Naive B cell (primary cell): ENCODE measurements at regions not wholly inside any gene's neighbourhood (a gene's known extent, or its start where the extent isn't known, plus 50 kb on each side); places are given as distances from the start of the nearest gene placed in this dataset.

ENCODE experiments used
- ATAC-seq, 2 donors: fragments of 150-1000 bp; cut with Tn5 transposase; 2 replicates each; pipeline ENCODE4 v1.10.0; 2021; ENCODE audit warnings: low read depth in 2 of 2, mild to moderate bottlenecking in 2 of 2, moderate library complexity in 2 of 2
- DNase-seq: peaks from one replicate; pipeline ENCODE4 v3.0.0; 2022
- H3K27ac Mint-ChIP-seq, 6 donors: one replicate each; pipeline ENCODE4 v1.8.0; 2020 to 2022; ENCODE audit warnings: mild to moderate bottlenecking in 6 of 6, mixed read lengths in 6 of 6, moderate library complexity in 5 of 6, inconsistent platforms in 2 of 6
- H3K27me3 Mint-ChIP-seq, 3 donors: one replicate each; pipeline ENCODE4 v1.8.0; 2021 to 2022; ENCODE audit warnings: mixed read lengths in 3 of 3, mild to moderate bottlenecking in 1 of 3
- H3K36me3 Mint-ChIP-seq, 2 donors: one replicate each; pipeline ENCODE4 v1.8.0; 2020 to 2022; ENCODE audit warnings: mixed read lengths in 2 of 2, inconsistent platforms in 1 of 2, mild to moderate bottlenecking in 1 of 2
- H3K4me1 Mint-ChIP-seq, 3 donors: one replicate each; pipeline ENCODE4 v1.8.0; 2020 to 2022; ENCODE audit warnings: mixed read lengths in 3 of 3, inconsistent platforms in 1 of 3, mild to moderate bottlenecking in 1 of 3, moderate library complexity in 1 of 3
- H3K4me3 Mint-ChIP-seq, 8 donors: one replicate each; pipeline ENCODE4 v1.8.0; 2020 to 2022; ENCODE audit warnings: mild to moderate bottlenecking in 8 of 8, mixed read lengths in 8 of 8, moderate library complexity in 8 of 8, inconsistent platforms in 2 of 8
- H3K9me3 Mint-ChIP-seq, 7 donors: one replicate each; pipeline ENCODE4 v1.8.0; 2020 to 2022; ENCODE audit warnings: mixed read lengths in 7 of 7, mild to moderate bottlenecking in 5 of 7, inconsistent platforms in 2 of 7, moderate library complexity in 1 of 7

DNA sequence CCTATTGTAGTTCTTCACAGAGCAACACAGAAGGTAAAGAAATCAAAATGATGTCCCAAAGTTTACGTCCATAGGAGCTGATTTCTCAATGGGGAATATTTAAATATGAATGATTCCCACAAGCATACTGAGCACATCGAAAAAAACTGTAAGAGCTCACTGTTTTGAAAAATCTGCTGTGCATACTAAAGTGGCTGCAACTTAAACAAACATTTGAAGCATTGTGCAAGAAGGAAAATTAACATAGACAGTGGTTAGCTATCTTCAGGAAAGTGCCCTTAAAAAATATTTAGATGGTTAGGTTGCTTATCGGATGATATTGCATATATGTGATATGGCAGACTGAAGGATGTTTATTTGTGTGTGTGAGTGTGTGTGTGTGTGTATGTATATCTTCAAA lies 747.6 kb downstream of the RFPL4B start:
- Mint-ChIP-seq H3K27ac (no peak overlapping the region), H3K4me1 (no peaks in the 10 kb centered on the region), H3K4me3 (no peak overlapping the region), H3K27me3 (no peaks in the 10 kb centered on the region), H3K9me3 (peaks cover 0 to 3% (median 2%) of the 10 kb centered on the region in 7 donors), H3K36me3 (no peaks in the 10 kb centered on the region)
- ATAC-seq (no peak), DNase-seq (no peak)

DNA sequence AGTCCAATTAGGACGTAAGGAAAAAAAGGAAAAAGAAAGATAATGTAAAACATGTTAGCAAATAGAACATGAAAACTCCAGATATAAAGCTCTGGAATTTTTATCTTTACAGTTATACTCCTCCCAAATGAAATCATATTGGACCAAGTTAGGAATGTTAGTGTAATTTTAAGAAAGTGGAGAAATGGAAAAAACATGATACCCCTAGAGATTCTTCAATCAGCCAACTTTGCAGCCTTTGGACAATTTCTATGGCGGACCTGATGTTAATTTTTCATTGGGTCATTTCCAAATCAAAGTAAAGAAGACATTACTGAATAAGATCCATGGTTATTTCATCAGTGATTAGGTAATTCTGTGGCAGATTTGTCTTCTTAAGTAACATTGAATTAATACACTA lies 748.7 kb downstream of the RFPL4B start:
- no peaks in the 10 kb centered on the region for H3K36me3 Mint-ChIP-seq
- no peaks in the 10 kb centered on the region for H3K27me3 Mint-ChIP-seq
- no peak overlapping the region for H3K27ac Mint-ChIP-seq
- DNase-seq: no peak
- H3K4me1 Mint-ChIP-seq: no peaks in the 10 kb centered on the region
- peaks cover 0 to 3% (median 2%) of the 10 kb centered on the region in 7 donors for H3K9me3 Mint-ChIP-seq
- no peak overlapping the region for H3K4me3 Mint-ChIP-seq
- ATAC-seq: no peak

DNA sequence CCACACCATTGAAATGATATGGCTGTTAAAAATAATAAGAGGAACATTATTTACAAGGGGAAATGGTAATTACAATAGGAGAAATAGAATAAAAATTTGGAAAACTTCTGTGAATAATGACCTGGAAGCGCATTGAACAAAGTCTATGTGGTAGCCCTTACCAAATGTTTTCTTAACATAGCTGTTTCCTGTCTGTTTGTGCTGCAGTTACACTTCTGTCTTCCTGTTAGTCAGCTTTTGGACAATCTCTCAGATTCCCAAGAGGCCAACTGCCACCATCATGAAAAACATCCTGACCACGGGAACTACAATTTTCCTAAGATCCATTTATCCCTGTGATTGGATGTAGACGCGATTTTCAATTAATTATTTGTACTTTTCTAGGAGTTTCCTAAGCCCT lies 754.4 kb upstream of the MARCKS start:
- Mint-ChIP-seq H3K27me3 (no peaks in the 10 kb centered on the region), H3K9me3 (peaks cover 0 to 3% (median 0%) of the 10 kb centered on the region in 7 donors), H3K4me3 (no peak overlapping the region), H3K4me1 (no peaks in the 10 kb centered on the region), H3K27ac (no peak overlapping the region), H3K36me3 (no peaks in the 10 kb centered on the region)
- DNase-seq: no peak
- no peak for ATAC-seq

DNA sequence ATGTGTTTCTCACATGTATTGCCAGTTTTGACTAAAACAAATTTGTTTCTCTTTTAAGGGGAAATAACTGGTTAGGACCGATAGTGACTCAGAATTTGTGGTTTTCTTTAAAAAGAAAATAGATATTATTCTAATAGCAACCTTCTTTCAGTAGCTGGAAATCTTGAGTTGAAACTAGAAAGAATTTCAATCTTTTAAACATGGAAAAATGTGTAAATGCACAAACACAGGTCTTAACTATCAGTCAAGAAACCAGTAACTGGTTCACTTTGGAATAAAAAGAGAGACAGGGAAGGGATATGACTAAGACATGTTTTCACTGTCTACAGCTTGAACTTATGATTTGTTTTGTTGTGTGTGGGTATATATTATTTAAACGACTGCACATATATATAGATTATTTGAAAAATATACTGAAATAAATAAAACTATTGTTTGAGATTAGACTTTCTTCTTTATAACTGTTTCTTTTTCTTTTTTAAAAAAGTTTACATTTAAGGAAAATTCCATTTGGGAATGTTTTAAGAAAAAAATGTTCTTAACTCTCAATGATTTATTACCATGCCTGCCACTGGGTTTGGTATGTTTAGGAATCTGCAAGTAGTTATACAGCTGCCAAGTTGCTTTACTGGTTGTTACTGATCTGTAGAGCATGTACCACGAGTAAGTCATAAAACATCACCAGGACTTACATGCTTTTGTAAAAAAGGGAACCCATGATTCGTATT lies 753.3 kb upstream of the MARCKS start:
- no peak overlapping the region for H3K4me3 Mint-ChIP-seq
- ATAC-seq (no peak), DNase-seq (no peak)
- H3K4me1 Mint-ChIP-seq: no peaks in the 10 kb centered on the region
- no peaks in the 10 kb centered on the region for H3K36me3 Mint-ChIP-seq
- peaks cover 0 to 9% (median 0%) of the 10 kb centered on the region in 7 donors for H3K9me3 Mint-ChIP-seq
- H3K27me3 Mint-ChIP-seq: no peaks in the 10 kb centered on the region
- no peak overlapping the region for H3K27ac Mint-ChIP-seq

DNA sequence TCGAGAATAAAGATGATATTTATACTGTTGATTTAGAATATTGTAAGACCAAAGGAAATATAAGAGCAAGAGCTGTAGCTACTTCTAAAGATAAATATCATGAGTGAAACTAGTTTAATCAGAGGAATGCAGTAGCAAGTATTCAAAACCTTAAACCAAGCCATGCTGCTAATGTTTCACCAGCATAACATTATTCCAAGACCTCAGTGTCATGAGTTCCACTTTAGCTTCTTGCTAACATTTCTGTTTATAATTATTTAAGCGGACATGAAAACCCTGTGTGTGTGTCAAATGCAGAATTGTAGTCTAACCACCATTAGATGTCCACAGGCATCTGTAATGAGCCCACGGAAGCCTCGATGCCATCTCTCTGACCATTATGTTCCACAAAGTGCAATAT lies 752.6 kb upstream of the MARCKS start:
- Mint-ChIP-seq H3K27ac (no peak overlapping the region), H3K4me3 (no peak overlapping the region), H3K27me3 (no peaks in the 10 kb centered on the region), H3K9me3 (peaks cover 0 to 14% (median 0%) of the 10 kb centered on the region in 7 donors), H3K4me1 (no peaks in the 10 kb centered on the region), H3K36me3 (no peaks in the 10 kb centered on the region)
- ATAC-seq (no peak), DNase-seq (no peak)

DNA sequence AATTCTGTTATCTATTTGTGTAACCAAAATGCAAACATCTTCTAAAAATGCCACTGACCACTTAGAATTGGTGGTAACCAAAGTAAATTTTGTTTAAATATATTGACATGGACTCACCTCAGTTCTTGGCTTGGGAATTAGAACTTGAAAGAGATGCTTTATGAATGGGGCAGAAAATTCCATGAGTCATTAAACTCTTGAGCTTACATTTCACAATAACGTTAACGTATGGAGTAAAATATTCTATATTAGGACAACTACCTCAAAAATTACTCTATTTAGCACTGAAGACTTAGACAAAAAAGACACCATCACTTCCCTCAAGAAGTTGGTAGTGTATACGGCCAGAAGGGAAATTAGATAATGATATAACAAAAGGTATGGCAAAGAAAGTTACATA lies 752.2 kb upstream of the MARCKS start:
- no peak for DNase-seq
- no peak overlapping the region for H3K27ac Mint-ChIP-seq
- no peaks in the 10 kb centered on the region for H3K27me3 Mint-ChIP-seq
- H3K36me3 Mint-ChIP-seq: no peaks in the 10 kb centered on the region
- ATAC-seq: no peak
- H3K9me3 Mint-ChIP-seq: peaks cover 0 to 14% (median 0%) of the 10 kb centered on the region in 7 donors
- H3K4me3 Mint-ChIP-seq: no peak overlapping the region
- no peaks in the 10 kb centered on the region for H3K4me1 Mint-ChIP-seq

DNA sequence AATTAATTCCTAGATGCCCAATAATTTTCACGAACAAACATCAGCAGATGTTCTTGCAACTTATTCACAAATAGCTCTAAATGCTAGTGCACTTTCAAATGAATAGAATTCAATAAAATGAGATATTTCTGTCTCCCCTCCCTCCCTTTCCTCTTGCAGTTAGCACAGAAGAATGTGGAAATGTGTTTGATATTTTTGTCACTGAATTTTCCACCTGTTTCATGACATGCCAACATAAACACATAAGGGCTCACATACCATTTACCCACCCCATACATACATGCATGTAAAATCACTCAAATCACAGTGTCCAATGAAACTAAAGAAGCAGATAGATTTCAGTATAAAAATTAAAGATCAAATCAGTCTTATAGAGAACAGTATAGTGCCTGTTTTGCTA lies 746.9 kb upstream of the MARCKS start:
- no peaks in the 10 kb centered on the region for H3K36me3 Mint-ChIP-seq
- no peaks in the 10 kb centered on the region for H3K4me1 Mint-ChIP-seq
- H3K27ac Mint-ChIP-seq: no peak overlapping the region
- ATAC-seq (no peak), DNase-seq (no peak)
- peaks cover 0 to 5% (median 0%) of the 10 kb centered on the region in 3 donors for H3K27me3 Mint-ChIP-seq
- no peak overlapping the region for H3K4me3 Mint-ChIP-seq
- H3K9me3 Mint-ChIP-seq: peaks cover 0 to 14% (median 0%) of the 10 kb centered on the region in 7 donors

DNA sequence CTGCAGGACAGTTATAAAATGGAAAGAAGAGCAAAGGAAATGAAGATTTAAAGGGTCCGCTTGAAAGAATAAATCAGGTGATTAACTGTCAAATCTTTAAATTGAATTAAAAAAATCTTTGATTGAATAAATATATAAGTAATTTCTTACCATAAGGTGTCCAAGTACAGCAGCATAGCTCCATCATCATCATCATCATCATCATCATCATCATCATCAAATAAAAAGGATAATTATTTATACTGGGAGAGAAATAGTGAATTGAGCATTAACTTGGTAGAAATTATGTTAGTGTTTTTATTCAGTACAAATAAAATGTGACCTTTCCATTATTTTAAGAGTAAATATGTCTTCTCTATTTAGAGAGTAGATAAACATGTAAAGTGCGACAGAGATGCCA lies 745.6 kb upstream of the MARCKS start:
- Mint-ChIP-seq H3K4me3 (no peak overlapping the region), H3K27me3 (peaks cover 0 to 5% (median 0%) of the 10 kb centered on the region in 3 donors)

DNA sequence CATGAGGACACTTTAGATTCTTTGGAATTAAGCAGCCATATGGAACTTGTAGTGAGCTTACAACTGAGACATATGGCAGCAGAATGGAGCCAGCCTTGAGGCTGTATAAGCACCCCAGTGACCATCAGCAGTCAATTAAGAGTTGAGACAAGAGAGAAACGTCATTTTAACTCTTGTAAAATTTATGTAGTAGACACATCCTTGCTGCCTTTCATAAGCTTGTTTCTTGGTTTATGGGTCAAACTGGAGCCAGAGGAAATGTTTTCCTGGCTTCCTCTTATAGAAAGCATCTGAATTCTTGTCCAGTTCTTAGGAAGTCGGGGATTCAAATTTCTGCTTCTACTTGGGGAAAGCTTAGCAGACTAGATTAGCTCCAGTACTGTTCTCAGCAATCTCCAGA lies 745.1 kb upstream of the MARCKS start:
- Mint-ChIP-seq H3K4me1 (no peaks in the 10 kb centered on the region), H3K36me3 (no peaks in the 10 kb centered on the region), H3K27me3 (peaks cover 0 to 5% (median 0%) of the 10 kb centered on the region in 3 donors), H3K27ac (no peak overlapping the region), H3K4me3 (no peak overlapping the region), H3K9me3 (peaks cover 0 to 19% (median 2%) of the 10 kb centered on the region in 7 donors)
- ATAC-seq (no peak), DNase-seq (no peak)

More for the DNA sequence above, 745.6 kb upstream of the MARCKS start:
- ATAC-seq (no peak), DNase-seq (no peak)
- Mint-ChIP-seq H3K9me3 (peaks cover 0 to 19% (median 0%) of the 10 kb centered on the region in 7 donors), H3K36me3 (no peaks in the 10 kb centered on the region), H3K27ac (no peak overlapping the region), H3K4me1 (no peaks in the 10 kb centered on the region)

DNA sequence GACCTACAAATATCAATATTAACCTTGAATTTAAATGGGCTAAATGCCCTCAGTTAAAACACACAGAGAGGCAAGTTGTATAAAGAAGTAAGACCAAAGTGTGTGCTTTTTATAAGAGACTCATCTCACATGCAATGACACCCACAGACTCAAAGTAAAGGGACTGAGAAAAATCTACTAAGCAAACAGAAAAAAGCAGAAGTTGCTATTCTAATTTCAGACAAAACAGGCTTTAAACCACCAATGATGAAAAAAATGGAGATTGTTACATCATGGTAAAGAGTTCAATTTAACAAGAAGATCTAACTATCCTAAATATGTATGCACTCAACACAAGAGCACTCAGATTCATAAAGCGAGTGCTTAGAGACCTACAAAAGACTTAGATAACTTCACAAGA lies 741.9 kb upstream of the MARCKS start:
- no peak for DNase-seq
- H3K4me1 Mint-ChIP-seq: no peaks in the 10 kb centered on the region
- H3K36me3 Mint-ChIP-seq: no peaks in the 10 kb centered on the region
- ATAC-seq: no peak
- H3K27ac Mint-ChIP-seq: no peak overlapping the region
- peaks cover 0 to 5% (median 3%) of the 10 kb centered on the region in 7 donors for H3K9me3 Mint-ChIP-seq
- H3K4me3 Mint-ChIP-seq: no peak overlapping the region
- H3K27me3 Mint-ChIP-seq: peaks cover 0 to 5% (median 3%) of the 10 kb centered on the region in 3 donors

DNA sequence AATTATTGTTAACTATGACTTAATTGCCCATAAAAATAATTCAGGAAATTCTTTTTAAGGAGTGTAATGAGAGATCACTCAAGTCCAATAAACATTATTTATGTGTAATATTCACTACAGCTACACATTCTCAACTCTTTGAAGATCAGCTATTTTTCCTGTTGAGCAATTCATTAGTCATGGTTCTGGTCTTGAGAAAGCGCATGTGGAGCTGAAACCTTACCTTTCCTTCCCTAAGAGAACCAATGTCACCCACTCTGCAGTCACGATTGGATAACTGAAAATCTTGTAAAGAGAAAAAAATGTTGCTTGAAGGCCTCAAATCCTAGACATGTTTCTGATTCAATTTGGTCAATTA lies 736.9 kb upstream of the MARCKS start:
- no peaks in the 10 kb centered on the region for H3K36me3 Mint-ChIP-seq
- no peak overlapping the region for H3K4me3 Mint-ChIP-seq
- no peaks in the 10 kb centered on the region for H3K4me1 Mint-ChIP-seq
- H3K27ac Mint-ChIP-seq: no peak overlapping the region
- peaks cover 0 to 3% (median 0%) of the 10 kb centered on the region in 3 donors for H3K27me3 Mint-ChIP-seq
- no peak for DNase-seq
- peaks cover 0 to 5% (median 3%) of the 10 kb centered on the region in 7 donors for H3K9me3 Mint-ChIP-seq
- ATAC-seq: no peak

DNA sequence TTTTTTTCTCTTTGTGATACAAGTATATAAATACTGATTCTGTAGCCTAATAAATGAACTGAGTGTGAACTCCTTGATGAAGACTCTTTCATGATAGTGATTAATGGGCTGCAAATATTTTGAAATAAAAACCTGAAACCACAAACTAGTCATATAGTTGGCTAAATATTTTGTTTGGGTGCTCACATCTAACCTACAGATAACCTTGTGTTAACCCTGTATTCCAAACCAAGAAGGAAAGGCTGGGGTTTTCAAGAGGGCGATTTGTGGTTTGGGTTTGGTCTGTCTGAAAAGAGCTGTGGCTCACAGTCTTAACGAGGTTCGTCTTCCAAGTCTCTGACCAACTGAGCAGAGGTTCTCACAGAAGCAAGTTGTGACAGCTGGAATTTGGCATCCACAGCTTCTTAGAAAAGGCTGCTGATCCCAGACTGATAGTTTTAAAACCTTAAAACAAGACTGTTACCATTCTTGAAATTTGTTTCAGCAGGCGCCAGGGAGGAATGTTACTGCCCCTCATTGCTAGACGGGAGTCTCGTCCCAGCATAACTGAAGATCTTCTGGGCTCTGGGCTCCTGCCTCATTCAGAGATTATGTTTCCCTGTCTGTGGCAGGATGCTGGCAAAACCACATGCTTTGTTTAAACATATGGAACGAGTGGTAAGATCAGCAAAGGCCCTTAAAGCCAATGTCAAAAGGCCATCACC lies 736.4 kb upstream of the MARCKS start:
- Mint-ChIP-seq H3K27me3 (peaks cover 0 to 3% (median 0%) of the 10 kb centered on the region in 3 donors), H3K27ac (no peak overlapping the region), H3K4me3 (no peak overlapping the region), H3K36me3 (no peaks in the 10 kb centered on the region), H3K9me3 (peaks cover 0 to 5% (median 3%) of the 10 kb centered on the region in 7 donors), H3K4me1 (no peaks in the 10 kb centered on the region)
- ATAC-seq: no peak
- no peak for DNase-seq

DNA sequence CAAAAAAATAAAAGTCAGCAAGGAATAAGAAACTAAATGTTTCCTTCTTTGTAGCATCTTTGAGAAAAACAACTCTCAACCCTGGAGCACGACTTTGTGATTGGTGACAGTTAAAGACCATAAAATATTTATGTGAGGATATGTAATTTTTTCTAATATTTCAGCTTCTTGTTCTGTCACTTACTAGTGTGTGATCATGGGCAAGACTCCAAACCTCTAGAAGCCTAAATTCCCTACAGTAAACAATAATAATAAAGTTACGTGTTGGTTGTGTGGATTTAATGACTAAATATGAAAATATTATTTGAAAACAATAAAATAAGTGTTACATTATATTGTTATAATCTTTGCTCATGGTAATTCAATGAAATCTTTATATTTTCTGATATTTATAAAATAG lies 735.6 kb upstream of the MARCKS start:
- no peaks in the 10 kb centered on the region for H3K4me1 Mint-ChIP-seq
- peaks cover 0 to 3% (median 0%) of the 10 kb centered on the region in 3 donors for H3K27me3 Mint-ChIP-seq
- no peak overlapping the region for H3K27ac Mint-ChIP-seq
- H3K36me3 Mint-ChIP-seq: no peaks in the 10 kb centered on the region
- ATAC-seq (no peak), DNase-seq (no peak)
- peaks cover 0 to 5% (median 2%) of the 10 kb centered on the region in 7 donors for H3K9me3 Mint-ChIP-seq
- no peak overlapping the region for H3K4me3 Mint-ChIP-seq

DNA sequence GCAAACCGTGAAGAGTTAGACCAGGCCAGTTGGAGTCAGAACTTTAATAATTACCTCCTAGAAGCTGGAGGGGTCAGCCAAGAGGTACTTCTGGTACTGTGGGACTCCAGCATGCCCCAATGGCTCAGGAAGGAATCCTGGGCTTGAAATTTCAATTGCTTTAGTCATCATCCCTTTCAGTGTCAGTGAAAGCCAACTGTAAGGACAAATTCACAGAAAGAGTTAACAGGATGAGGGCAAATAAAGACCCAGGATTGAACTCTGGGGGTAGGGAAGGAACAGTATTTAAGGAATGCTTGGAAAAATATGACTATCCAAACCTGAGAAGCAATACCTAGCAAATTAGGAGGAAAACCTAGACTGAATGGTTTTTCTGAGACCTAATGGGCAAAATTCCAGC lies 735.1 kb upstream of the MARCKS start:
- ATAC-seq (no peak), DNase-seq (no peak)
- Mint-ChIP-seq H3K27ac (no peak overlapping the region), H3K36me3 (no peaks in the 10 kb centered on the region), H3K4me3 (no peak overlapping the region), H3K9me3 (peaks cover 0 to 4% (median 2%) of the 10 kb centered on the region in 7 donors), H3K27me3 (peaks cover 0 to 3% (median 0%) of the 10 kb centered on the region in 3 donors), H3K4me1 (no peaks in the 10 kb centered on the region)
